ENCODE measurements at regions not wholly inside any gene's neighbourhood (a gene's known extent, or its start where the extent isn't known, plus 50 kb on each side); places are given as distances from the start of the nearest gene placed in this dataset.

GRCh38 chr18:53991202-53991601 lies 233.3 kb downstream of the MBD2 start:
- TF ChIP-seq CTCF (IDR thresholded peaks at IDR 0.05) (no peak), POLR2A (IDR thresholded peaks at IDR 0.05) (no peak), POLR2AphosphoS5 (IDR thresholded peaks at IDR 0.05) (no peak), EP300 (IDR thresholded peaks at IDR 0.05) (no peak)
